Coronary artery (tissue), 2 donors: ENCODE measurements at regions not wholly inside any gene's neighbourhood (a gene's known extent, or its start where the extent isn't known, plus 50 kb on each side); places are given as distances from the start of the nearest gene placed in this dataset.
"Not testable (repeated sequence)": the region's sequence is repeated elsewhere in the genome, so short reads cannot be mapped to it uniquely, and the experiment has no call there.

Experiments used
- DNase-seq: peaks from one replicate; pipeline ENCODE4 v3.0.0-alpha.2; 2017; ENCODE audit warnings: low spot score
- H3K27ac ChIP-seq, 2 donors: fragments of 200-600 bp; sonication (generic); one replicate each; pipeline ENCODE4 v1.5.1; 2016 to 2019
- H3K4me3 ChIP-seq: fragments of 200-600 bp; sonication (generic); 2 replicates; pipeline ENCODE4 v1.5.1; 2016; ENCODE audit warnings: mild to moderate bottlenecking, moderate library complexity
- TF ChIP-seq, protein P1 (sequence below): fragments of 200-600 bp; sonication (generic); IDR thresholded peaks from one replicate; pipeline ENCODE4 v1.5.1; 2019; ENCODE audit warnings: antibody characterized with exemption

DNA sequence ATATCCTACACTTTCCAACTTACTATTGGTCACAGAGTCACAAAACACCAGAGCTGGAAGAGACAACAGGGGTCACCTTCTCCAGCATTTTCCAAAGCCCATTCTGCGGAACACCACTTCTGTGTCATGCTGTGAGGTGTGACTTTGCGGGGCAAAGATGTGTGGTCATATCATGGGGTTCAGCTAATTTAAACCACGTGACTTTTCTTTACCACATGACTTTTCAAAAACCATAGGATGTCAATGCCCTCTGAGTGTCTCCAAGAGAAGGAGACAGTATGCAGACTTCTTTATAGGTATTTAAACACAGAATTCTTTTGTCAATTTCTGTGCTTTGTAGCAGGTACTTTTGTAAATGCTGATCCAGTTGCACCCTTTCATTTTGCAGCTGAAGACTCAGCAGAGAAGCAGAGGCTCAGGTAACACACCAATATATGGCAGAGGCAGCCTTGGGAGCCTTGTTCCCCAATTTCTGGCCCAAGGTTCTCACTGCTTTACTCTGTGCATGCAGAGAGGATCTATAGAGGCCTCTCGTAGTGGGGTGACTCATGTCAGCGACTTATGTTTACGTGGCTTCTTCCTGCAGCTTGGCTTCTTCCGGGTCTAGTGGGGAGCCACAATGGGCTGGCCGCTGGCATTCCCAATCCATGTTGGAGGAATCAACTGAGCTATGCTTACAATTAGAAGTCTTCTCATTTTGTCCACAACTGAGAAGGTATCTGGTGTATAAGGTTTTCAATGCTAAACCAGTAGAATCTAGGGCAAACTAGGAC, 104.0 kb upstream of the RHOBTB1 start:
- TF ChIP-seq, protein P1, sequence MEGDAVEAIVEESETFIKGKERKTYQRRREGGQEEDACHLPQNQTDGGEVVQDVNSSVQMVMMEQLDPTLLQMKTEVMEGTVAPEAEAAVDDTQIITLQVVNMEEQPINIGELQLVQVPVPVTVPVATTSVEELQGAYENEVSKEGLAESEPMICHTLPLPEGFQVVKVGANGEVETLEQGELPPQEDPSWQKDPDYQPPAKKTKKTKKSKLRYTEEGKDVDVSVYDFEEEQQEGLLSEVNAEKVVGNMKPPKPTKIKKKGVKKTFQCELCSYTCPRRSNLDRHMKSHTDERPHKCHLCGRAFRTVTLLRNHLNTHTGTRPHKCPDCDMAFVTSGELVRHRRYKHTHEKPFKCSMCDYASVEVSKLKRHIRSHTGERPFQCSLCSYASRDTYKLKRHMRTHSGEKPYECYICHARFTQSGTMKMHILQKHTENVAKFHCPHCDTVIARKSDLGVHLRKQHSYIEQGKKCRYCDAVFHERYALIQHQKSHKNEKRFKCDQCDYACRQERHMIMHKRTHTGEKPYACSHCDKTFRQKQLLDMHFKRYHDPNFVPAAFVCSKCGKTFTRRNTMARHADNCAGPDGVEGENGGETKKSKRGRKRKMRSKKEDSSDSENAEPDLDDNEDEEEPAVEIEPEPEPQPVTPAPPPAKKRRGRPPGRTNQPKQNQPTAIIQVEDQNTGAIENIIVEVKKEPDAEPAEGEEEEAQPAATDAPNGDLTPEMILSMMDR: no peak
- DNase-seq: no peak
- Histone ChIP-seq H3K4me3 (no peak overlapping the region), H3K27ac (no peak overlapping the region)

DNA sequence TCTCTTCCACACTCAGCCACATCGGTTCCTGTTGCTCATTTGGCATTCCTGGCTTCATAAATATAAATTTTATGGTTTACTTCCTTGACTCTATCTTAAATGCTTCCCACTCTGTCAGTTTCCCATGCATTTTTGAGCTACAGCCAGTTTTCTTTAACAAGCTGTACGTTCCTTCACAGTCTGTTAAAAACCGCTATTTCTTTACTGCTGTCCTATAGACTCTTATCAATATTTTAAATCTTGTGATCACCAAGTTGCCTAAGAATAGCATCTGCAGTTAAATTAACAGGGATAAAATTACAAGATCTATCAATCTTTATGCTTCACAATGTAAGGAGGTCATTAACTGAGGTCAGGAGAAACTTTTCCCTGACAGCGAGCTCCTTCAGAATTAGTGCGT, 103.1 kb upstream of the RHOBTB1 start:
- TF ChIP-seq, protein P1: no peak
- Histone ChIP-seq H3K27ac (no peak overlapping the region), H3K4me3 (no peak overlapping the region)
- DNase-seq: no peak

DNA sequence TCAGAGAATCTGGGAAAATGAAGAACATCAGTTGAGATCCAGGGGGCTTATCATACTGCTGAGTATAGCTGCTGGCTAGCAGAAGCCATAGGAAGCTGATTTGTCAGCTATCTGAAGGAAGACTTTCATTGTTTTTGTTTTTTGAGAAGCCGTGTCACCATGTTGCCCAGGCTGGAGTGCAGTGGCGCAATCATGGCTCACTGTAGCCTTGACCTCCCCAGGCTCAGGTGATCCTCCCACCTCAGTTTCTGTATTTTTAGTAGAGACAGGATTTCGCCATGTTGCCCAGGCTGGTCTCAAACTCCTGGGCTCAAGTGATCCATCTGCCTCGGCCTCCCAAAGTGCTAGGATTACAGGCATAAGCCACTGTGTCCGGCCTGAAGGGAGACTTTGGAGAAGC, 101.5 kb upstream of the RHOBTB1 start:
- H3K4me3 ChIP-seq, DNase-seq, H3K27ac ChIP-seq: not testable (repeated sequence)

DNA sequence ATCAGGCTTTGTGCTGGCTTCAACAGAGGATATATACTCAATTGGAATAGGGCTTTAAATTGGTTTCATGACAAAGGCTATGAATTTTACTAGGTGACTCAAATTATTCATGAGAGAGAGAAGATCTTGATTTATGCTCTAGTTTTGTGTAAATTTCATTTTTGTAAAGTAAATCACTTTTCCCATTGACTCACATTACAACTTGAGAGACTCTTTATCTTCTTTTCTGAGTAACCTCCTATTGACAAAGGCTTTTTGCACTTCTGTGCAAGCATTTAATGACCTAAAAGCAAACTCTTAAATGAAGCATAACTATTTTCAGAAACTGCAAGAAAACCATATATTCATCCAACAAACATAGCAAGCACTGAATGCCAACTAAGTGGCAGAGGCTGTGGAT, 98.5 kb upstream of the RHOBTB1 start:
- TF ChIP-seq, protein P1: no peak
- no peak overlapping the region for H3K4me3 ChIP-seq
- DNase-seq: no peak
- H3K27ac ChIP-seq: no peak overlapping the region

DNA sequence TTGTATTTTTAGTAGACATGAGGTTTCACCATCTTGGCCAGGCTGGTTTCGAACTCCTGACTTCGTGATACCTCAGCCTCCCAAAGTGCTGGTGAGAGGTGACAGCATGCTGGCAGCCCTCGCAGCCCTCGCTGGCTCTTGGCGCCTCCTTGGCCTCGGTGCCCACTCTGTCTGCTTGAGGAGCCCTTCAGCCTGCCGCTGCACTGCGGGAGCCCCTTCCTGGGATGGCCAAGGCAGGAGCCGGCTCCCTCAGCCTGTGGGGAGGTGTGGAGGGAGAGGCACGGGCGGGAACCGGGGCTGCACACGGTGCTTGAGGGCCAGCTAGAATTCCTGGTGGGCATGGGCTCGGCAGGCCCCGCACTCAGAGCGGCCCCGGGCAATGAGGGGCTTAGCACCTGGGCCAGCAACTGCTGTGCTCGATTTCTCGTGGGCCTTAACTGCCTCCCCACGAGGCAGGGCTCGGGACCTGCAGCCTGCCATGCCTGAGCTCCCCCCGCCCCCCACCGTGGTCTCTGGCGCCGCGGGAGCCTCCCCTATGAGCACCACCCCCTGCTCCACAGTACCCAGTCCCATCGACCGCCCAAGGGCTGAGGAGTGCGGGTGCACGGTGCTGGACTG, 96.5 kb upstream of the RHOBTB1 start:
- Histone ChIP-seq H3K4me3 (no peak overlapping the region), H3K27ac (no peak overlapping the region)
- TF ChIP-seq, protein P1: no peak
- DNase-seq: no peak

DNA sequence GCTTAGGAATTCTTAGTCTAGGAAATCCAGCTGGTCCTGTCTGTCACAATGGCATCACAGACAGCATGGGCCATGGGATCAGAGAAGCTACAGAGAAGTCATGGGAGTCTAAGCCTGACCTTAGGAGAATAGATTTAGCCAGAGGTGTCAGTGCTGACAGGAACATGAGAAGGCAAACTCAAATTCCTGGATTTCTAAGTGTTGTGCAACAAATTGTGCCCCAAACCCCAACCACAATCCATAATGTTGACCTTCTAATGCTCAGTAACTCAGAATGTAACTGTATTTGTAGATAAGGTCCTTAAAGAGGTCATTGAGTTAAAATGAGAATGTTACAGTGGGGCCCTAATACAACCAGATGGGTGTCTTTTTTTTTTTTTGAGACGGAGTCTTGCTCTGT, 95.9 kb upstream of the RHOBTB1 start:
- Histone ChIP-seq H3K27ac (no peak overlapping the region), H3K4me3 (no peak overlapping the region)
- TF ChIP-seq, protein P1: no peak
- no peak for DNase-seq

DNA sequence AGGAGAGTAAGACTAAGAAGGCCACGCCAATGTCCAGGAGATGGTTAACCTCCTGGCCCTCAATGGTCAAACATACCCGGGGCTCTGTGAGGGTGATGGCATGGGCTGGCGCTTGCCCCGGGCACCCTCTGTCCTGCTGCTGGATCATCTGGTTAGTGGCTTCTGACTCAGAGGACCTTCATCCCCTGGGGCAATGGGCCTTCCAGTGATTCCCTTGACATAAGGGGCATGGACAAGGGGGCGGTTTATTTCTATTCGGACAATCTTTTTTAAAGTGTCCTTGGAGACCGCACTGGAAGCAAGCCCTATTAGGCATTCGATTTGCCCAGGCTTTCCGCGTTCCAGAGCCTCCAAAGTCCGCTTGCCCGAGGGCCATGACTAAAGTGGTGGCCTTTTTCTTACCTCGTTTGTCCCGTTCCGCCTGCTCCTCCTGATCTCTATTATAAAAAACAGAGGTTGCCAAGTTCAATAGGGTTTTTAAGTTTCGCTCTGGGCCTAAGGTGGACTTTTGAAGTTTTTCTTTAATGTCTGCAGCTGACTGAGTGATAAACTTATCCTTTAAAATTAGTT, 93.4 kb upstream of the RHOBTB1 start:
- not testable (repeated sequence) for H3K27ac ChIP-seq, DNase-seq, H3K4me3 ChIP-seq

DNA sequence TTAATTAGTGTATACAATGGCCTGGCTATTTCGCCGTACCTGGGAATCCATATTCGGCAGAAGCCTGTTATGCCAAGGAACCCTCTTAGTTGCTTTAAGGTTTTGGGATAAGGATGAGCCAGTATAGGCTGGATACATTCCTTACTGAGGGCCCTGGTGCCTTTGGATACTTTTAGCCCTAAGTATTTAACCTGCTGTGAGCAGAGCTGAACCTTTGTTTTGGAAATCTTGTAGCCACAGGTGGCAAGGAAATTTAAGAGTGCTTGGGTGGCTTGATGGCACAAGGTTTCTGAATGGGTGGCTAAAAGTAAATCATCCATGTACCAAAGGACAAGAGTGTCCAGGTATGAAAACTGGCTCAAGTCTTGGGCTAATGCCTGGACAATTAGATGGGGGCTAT, 92.2 kb upstream of the RHOBTB1 start:
- H3K4me3 ChIP-seq, H3K27ac ChIP-seq, DNase-seq: not testable (repeated sequence)
